HG02610 (cell line): ENCODE measurements at regions not wholly inside any gene's neighbourhood (a gene's known extent, or its start where the extent isn't known, plus 50 kb on each side); places are given as distances from the start of the nearest gene placed in this dataset.
A peak's percentile ranks its signal among the peaks of the same experiment; 100 is the strongest.
"Not testable (repeated sequence)": the region's sequence is repeated elsewhere in the genome, so short reads cannot be mapped to it uniquely, and the experiment has no call there.

Experiments
- ATAC-seq: cut with Tn5 transposase; IDR thresholded peaks from one replicate; pipeline ENCODE4 v1.9.1; 2021; ENCODE audit warnings: mild to moderate bottlenecking, moderate library complexity; ENCODE audit not compliant: unreplicated experiment

DNA sequence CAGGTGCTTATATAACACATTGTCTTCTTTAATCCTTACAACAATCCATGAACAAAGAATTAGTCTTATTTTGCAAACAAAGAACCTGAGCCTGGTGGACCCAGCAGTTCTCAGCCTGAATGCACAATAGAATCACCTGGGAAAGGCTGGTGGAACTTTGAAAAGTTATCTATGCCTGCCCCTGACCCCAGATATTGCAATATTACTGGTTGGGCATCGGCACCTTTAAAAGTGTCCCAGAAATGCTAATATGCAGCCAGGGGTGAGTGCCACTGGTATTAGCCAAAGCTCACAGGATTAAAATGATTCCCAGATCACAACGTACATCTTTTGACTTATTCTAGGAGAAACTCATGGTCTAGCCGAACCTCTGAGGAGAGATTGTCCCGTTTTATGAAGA, 268.8 kb downstream of the KLF5 start:
- ATAC-seq: no peak

DNA sequence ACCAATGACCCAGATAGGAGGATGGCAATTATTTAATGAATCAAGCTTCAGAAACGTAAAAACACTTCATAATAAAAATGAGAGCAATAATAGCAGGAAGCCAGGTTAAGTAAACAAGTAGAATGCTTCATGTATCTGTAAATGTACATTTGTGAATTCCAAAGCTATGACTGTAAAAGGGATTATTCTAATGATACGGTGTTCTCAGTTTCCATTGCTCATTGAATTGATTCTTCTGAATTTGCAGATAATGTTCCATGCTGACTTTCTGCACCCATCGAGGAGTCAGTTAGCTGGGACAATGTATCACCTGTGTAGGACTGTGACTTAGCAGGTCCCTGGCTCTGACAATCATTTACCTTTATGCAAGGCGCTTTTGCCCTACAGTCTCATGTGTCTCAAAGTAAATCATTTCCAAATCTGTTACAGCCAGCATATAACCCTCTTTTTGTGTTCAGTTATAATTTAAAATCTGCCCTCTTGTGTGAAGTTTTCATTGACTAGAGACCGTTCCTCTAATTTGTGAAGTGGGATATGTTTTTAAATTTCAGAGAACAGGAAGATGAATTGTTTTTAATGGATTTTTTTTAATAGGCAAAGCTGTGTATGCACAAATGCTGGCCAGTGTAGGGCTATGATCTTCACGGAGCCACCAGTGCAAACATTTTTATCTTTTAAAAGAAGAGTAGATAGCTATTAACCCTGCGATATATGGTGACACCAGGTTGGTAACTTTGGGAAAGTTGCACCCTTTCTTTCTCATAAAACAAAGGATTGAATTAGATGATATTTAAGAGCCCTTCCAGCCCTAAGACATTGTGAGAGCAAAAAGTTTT, 267.1 kb downstream of the KLF5 start:
- ATAC-seq: no peak

DNA sequence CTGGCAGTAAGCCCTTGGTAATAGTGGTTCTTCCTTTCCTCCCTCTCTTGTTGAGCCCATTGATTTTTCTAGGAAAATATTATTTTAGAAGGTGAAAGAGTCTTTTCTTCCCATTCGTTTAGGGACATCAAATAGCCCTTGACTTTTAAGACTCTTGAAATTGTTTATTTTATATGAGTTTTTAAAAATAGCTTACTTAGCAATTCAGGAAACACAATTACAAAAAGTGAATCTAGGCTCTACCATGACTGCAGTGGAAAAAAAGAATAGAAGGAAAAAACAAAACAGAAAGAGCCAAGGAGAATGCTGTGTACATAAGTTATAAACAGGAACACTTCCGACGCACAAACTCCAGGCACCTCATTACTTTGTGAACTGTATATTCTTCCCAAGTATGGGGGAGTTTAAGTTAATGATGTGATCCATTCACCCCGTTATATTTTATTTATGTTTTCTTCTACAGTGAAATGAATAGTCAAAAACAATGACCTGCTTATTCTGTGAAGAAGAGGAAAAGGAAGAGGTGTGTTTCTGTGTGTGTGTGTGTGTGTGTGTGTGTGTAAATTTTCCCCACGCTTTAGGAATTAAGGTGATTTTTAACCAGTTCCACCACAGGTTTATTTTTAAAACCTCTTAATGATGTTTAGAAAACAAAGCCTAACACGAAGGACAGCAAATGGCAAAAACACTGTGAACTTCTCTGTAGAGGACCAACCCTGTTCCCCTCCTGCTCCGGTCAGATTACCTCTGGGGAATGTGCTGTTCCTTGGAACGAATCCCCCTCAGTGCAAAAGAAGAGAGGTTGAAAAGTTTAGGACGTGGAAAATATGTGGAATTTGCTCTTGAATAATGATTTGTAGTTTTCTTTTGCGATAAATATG, 266.3 kb downstream of the KLF5 start:
- ATAC-seq: no peak

DNA sequence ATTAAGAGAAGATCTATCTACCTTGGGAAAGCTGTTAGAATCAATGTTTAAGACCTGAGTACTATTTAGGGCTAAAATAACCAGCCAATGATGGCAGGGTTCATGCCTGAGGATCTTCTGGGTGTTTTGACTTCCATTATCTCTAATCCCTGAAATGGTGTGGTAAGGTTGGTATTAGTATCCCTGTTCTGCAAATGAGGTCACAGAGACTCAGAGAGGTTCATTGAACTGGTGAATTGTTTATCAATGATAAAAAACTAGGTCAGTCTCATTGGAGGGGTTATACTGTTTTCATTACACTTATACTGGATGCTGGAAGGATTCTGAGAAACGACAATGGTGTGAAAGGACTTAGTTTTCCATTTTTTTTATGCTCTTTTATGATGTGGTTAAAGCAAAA, 264.8 kb downstream of the KLF5 start:
- ATAC-seq: no peak

DNA sequence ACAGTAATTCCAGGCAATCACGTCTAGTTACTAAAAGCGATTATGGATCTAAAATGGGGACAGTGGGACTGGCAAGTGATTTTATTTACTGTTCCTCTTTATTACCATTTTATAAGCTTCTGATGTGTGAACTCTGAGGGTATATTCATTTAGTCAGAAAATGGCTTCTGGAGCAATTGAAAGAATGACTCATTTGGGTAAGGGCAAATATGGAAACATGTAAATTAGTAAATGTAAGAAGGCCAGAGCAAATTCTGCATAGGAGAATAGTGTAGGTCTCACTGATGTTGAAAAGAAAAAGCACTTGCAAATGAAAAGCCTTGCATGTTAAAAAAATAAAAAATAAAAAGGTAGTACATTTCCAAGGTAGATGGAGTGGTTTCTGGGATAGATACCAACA, 262.2 kb downstream of the KLF5 start:
- no peak for ATAC-seq

DNA sequence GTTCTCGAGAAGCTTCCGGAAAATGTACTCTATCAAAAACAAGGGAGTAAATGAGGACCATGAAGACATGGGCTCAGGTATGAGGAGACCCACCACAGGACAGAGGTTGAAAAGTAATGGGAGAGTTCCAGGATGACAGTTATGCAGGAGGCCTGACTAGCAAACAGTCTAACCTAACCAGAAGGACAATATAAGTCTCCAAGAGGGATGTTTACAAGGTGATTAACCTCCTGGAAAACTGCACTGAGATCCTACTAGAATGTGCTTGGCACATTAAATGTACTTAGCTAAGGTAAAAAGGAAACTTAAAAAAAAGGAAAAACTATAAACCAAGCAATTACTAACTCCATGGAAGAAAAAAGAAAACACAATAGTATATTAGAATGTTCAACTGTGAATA, 258.3 kb downstream of the KLF5 start:
- ATAC-seq: no peak

DNA sequence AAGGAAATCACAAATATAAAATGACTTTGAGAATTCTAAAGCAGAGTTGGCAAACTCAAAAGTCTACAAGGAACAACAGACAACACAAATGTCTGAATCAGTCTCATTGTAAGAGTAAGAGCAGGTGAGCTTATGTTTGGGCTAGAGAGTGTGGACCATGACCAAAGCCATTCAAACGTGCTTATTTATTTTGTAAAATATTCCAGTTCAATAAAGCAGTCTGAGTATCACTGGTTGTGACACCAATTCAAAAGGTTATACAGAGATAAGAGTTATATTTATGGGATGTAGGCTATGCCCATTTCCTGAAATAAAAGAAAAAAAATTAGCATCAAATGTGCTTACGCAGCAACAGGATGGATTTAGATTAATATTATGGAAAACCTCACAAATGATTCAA, 251.6 kb downstream of the KLF5 start:
- no peak for ATAC-seq

DNA sequence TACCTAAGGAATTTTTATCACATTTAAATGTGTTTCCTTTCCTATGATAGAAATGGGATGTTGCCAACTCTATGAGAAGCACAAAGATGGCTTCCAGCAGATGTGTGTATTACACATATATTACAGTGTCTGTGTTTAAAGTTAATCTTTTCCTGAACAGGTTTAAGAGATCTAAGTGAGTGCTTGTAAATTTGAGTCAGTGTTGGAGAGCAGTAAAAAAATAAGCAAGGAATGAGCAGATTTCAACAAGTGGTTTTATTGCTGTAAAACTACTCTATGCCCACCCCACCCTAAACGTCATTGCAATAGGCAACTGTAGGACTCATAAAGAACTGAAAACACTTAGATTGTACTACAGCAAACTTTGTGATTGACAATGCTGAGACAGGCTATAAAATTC, 248.7 kb downstream of the KLF5 start:
- no peak for ATAC-seq

DNA sequence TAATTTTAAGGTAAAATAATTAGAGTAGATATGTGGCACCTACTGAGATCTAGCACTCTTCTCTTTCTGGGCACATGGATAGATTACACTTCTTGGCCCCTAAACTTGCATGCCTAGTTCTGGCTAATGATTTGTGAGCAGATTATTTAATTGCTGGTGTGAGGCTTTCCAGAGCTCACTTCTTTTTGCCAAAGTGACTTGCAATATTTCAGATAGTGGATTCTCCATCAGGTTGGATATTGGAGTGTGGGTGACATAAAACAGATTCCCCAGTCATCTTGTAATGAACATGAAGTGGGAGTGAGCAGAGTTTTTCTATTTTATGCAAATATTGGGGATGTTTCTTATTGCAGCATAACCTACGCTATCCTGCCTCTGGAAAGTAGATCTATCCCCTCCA, 247.9 kb downstream of the KLF5 start:
- ATAC-seq: no peak

DNA sequence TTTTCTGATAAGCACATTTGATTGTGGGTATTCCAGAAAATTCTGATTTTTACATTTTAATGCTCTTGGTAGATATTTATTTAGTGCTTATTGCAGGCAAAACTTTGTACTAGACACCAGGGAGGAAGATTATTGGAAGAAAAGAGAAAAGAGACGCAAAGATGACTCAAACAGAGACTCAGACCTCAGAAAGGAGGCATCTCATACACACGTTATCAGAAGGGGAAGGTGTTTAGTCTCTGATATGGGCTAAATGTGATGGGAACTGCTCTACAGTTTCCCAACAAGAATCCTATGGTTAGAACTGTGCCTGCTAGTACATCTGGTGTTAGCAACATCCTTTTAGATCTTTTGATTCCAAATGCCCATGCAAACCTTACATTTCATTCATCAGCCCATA, 245.6 kb downstream of the KLF5 start:
- no peak for ATAC-seq

DNA sequence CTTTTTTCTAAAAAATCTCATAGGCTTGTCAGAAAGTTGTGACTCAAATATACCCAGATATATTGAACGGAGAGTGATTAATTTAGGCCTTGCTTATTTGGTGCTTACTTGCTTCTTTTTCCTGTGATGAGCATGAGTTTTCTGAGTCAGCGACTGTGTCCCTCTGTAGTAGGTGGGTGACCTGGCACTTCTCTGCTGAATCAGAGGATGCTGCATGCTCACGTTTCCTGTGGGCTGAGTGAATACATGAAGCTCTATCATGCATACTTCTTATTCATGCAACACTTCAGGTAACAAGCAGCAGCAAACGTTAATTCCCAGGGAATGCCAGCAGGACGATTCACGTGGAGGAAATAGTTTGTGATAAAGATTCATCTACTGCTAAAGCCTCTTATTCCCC, 245.0 kb downstream of the KLF5 start:
- ATAC-seq: peak; percentile 43

DNA sequence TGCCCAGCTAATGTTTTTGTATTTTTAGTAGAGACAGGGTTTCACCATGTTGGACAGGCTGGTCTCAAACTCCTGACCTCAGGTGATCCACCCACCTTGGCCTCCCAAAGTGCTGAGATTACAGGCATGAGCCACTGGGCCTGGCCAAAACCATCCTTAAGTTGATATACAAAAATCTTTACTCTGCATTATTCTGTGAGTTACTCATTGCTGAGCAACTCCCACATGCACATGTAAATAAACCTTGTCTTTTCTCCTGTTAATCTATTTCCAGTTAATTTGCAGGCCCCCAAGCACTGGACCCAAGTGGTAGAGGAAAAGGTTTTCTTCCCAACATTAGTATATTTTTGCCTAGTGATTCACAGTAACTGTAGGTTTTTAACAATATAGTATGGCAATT, 242.8 kb downstream of the KLF5 start:
- ATAC-seq: not testable (repeated sequence)

DNA sequence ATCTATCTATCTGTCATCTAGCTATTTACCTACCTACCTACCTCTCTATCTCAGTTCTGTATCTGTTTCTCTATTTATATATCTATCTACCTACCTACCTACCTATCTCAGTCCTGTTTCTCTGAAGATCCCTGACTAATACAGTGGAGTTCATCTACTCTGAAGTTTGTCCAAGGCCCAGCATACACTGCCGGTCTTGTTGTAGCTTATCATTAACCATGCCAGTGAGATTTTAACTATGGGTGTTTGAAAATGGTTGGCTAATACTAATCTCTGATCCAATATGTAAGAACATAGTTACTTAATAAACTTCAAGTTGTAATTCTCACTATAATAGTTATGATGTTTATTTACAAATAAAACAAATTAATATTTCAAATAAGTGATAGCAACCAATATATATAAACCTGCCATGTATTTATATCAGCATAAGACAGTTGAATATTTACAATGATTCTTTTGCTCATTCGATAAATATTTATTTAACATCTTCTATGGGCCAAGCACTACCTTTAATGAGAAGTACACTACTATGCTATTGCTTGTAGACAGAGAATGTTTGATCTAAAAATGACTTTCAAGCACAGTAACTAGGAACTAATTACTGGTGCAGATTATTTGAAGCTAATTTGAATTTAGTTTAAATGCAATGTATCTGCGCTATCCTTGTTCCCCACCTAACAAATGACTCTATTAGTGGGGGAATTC, 242.1 kb downstream of the KLF5 start:
- no peak for ATAC-seq

DNA sequence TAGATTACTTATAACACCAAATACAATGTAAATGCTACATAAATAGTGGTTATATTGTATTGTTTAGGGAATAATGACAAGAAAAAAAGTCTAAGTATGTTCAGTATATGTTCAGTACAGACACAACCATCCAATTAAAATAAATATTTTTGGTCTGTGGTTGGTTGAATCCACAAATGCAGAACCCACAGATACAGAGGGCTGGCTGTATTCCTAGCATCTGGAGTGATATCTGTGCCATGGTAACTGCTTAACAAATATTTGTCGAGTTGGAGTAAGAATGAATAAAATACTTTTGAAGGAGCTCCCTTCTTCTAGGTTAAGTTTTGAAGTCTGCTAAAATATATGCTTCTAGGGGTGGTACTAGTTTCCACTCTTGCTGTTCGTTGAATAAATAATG, 241.0 kb downstream of the KLF5 start:
- no peak for ATAC-seq

DNA sequence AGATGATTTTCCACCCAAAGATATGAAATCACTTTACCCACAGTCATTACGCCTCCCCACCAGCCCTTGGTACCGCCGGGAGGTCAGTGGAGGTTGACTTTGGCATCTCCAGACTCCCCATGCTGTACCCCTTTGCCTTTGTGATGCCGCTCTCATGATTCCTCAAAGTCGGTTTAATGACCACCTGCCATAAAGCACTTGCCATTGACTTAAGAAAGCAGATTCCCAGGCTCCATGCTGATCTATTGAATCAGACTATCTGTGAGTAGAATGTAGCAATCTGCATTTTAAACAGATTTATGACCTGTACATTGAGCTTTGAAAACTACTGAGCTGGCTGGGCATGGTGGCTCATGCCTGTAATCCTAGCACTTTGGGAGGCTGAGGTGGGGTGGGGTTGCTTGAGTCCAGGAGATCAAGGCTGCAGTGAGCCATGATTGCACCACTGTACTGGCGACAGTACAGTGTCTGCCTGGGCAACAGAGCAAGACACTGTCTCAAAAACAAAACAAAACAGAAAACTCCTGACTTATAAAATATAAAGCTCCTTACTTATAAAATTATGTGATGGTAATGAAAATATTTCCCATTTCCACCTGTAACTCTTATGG, 235.2 kb downstream of the KLF5 start:
- ATAC-seq: no peak

DNA sequence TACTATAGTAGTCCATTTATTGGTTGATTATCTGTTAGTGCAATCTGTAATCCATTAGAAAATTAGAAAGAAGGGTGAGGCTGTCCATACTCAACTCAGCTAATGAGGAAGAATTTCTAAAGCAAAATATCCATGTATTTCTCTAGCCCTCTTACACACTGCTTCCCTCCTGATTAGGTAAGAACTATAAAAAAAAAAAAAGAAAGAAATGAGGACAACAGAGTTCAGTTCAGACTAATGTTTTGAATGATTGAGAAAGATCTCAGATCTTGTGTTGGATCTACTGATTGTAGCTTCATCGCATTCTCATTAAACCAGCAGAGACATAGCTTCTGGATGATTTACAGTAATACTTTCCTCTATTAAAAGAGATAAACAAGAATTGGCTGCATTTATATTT, 233.3 kb downstream of the KLF5 start:
- ATAC-seq: no peak

DNA sequence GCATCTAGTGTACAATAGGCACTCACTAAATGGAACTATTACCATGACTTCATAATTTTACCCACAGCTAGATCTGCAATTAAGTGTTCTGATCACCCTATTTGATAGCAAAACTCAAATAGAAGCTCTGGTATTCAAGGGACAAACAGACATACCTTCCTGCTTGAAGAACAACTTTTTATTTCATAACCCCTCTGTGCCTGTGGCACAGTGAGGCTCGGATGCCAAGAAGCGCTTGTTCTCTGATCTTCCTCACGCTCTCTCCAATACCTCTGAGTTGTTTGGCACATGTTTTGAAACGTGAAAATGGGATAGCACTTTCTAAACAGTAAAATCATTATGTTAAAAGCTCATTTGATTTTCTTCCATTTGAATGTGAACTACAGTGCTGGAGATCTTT, 232.0 kb downstream of the KLF5 start:
- no peak for ATAC-seq

DNA sequence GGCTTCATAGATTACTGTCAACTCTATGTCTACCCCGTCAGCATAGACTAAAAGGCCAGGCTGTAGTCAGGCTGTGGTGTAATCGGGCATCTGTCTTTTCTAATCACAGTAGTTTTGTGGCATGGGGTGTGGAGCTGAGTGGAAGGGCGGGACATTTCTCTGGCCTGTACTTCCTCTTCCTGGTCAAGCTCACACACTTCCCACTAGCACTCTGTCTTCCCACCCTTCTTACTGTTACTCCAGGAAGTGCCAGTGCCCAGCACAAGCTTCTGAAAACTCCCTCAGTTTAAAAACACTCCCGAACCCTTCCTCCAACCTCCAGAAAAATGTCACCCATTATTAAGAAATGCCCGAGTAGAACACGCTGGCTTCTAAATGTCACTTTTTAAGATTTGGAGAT, 229.8 kb downstream of the KLF5 start:
- ATAC-seq: no peak

DNA sequence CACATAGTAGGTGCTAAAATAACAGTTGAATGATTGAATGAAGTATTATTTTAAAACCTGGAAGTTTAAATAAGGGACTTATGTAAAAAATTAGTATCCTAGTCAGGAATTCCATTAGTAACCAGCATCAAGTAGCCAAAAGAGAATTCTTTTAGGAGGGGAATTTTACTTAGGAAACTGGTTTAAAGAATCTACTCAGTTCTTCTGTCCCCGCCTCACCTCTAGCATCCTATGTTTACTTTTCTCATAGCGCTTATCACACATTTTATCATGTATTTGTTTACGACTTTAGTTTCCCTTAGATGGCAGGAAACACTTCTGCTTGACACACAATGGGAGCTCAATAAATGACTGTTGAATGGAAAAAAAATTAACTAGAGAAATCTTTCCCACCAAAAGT, 229.0 kb downstream of the KLF5 start:
- no peak for ATAC-seq

DNA sequence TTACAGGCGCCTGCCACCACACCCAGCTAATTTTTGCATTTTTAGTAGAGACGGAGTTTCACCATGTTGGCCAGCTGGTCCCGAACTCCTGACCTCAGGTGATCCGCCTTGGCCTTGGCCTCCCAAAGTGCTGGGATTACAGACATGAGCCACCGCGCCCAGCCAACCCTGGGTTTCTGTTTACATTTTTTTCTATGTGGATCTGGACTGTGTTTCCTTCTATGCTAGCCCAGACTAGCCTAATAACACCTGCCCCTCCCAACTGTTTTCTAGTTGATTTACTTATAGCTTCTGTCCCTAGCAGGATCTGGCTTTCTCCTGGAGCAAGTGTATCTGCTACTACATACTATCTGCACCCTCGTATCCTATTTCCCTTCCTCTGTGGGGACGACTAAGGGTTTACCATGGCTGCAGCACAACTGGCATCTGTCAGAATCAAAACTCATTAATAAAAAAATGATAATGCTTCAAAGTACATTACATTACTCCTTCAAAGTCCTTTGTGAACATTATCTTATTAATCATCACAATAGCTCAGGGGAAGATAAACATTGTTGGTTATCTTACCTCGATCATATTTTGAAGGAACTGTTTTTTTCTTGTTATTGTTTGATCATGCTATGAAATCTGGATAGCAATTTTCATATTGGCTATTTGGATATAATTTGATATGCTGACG, 228.3 kb downstream of the KLF5 start:
- ATAC-seq: no peak

DNA sequence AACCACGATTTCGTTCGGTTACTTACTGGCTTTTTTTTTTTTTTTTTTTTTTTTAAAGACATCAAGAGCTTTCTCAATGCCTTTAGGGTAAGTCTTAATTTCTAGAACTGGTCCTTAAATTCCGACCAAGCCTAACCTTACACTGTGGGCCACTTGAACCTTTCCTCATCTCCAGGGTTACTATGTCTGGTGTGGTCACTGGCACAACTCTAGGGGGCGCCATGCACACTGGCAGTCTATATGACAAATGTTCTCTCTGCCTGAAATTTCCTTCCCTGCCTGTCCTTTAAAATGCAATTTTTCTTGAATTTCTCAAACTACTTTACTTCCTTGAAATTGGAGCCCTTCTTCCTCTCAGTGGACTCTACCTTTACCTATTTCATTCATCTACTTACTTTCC, 227.4 kb downstream of the KLF5 start:
- no peak for ATAC-seq
